Activated CD8-positive, alpha-beta memory T cell treated with anti-CD3 and anti-CD28 coated beads for 48 hours (primary cell): ENCODE measurements at regions not wholly inside any gene's neighbourhood (a gene's known extent, or its start where the extent isn't known, plus 50 kb on each side); places are given as distances from the start of the nearest gene placed in this dataset.
"Not testable (repeated sequence)": the region's sequence is repeated elsewhere in the genome, so short reads cannot be mapped to it uniquely, and the experiment has no call there.

Experiments used
- DNase-seq, 3 experiments: peaks; one replicate each; pipeline ENCODE4 v3.0.0-alpha.2; 2020; ENCODE audit warnings: low read depth in 2 of 3, low spot score in 2 of 3

- no peak for DNase-seq
Measured at GRCh38 chr10:89946106-89946505, 244.7 kb downstream of the KIF20B start.

GRCh38 chr10:89949496-89949895 is 248.1 kb downstream of the KIF20B start:
- no peak for DNase-seq

- no peak for DNase-seq
Measured at GRCh38 chr10:89952325-89952724, 250.9 kb downstream of the KIF20B start.

GRCh38 chr10:89952751-89953150 is 251.4 kb downstream of the KIF20B start:
- no peak for DNase-seq

DNA sequence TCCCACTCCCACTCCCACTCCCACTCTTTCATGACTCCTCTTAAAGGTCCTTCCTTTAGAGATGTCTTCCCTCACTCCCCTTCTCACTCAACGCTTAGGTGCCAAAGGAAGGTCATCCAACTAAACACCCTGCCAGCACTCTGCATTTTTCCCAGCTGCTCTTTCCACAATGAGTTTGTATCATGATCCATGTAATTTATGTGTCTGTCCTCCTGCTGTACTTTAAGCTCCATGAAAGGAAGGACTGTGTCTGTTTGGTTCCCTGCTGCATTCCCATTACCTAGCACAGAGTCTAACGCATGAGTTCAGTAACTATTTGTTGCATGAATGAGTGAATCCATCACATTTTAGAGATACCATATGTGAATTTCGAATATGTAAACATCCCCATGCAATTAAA is 252.7 kb downstream of the KIF20B start:
- no peak for DNase-seq

GRCh38 chr10:89954787-89955566 is 253.6 kb downstream of the KIF20B start:
- no peak for DNase-seq

GRCh38 chr10:89959433-89960110 is 258.2 kb downstream of the KIF20B start:
- no peak for DNase-seq

- DNase-seq, result no peak
Measured at GRCh38 chr10:89963451-89964102, 262.2 kb downstream of the KIF20B start.

- no peak for DNase-seq
Measured at GRCh38 chr10:89966211-89966610, 264.8 kb downstream of the KIF20B start.

DNA sequence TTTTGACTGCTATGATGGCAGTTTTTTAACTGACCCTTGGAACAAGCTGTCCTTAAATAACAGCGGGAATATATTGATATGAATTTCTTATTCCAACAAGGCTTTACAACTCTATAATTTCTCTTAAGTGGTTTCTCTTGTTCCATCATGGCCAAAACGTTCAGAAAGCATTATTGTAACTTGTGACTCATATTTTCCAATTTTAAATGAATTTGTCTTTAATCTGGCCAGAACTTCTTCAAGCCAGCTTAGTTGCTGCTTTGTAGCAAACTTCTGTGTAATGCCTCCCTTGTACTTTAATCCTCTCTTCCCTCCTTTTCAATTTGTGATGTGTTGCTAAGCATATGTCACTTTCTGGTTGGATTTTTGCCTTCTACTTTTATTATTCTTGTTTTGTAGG is 271.9 kb downstream of the KIF20B start:
- DNase-seq, result no peak

DNA sequence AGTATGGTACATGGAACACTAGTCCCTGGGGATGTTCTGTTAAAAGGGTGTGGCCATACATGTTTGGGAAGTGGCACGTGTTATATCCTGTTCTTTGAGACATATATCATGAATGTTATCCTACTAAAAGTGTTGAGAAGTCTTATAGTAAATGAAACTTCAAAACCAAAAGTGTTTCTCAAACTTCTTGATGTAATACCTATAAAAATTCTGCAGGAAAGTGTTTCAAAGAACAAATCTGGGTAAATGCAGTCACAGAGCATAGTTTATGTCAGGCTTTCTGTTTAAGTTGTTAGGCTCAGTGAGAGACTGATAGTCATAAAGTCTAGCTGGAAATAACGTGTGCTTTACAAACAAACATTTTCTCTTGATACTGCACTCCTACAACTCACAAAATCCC is 273.7 kb downstream of the KIF20B start:
- DNase-seq, result no peak

DNA sequence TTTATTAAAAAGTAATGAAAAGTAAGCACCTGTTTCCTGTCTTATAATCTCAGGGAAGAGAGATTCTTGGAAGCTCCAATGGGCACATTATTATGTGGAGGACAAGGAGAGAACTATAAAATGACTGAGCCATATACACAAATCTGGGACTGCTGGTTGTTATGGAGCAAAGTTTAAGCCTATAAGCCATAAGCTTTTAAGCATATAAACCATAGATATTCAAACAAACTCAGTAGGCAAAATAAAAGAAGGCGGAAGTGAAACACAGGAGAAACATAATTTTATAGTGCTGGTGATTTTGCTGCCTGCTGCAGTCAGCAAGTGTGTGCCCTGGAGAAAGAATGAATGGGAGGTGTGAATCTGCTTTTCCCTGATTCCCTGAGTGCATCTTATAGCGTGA is 274.4 kb downstream of the KIF20B start:
- no peak for DNase-seq

- DNase-seq, result no peak
Measured at GRCh38 chr10:89978081-89978480, 276.7 kb downstream of the KIF20B start.

DNA sequence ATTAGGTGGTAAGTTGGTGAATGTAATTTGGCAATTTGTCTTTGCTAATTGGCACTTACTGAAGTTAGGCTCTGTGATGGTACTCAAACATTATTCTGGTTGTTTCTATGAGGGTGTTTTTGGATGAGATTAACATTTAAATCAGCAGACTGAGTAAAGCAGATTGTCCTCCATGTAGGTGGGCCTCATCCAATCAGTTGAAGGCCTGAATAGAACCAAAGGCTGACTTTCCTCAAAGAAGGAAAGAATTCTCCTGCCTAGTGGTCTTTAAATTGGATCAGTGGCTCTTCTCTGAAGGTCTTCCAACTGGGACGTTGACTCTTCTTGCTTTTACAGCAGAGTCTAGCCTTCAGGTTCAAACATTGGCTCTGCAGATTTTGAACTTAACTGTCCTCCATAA is 278.3 kb downstream of the KIF20B start:
- no peak for DNase-seq

DNA sequence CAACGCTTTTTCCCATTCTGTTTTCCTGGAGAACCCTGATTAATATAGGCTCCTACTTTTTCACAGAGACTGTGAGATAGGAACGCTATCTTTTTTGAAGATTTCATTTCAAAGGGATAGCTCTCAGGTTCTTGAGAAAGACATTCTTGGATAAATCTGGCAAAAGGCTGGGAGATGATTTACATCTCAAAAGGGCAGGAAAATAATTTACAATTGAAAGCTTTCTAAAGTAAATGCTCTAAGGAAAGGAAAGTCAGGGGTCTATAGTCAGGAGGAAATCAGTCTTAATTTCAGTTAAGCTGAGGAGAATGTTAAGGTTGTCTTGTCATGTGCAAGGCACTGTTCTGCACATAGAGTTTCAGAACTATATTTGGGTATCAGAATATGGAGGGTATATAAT is 278.8 kb downstream of the KIF20B start:
- DNase-seq, result no peak

DNA sequence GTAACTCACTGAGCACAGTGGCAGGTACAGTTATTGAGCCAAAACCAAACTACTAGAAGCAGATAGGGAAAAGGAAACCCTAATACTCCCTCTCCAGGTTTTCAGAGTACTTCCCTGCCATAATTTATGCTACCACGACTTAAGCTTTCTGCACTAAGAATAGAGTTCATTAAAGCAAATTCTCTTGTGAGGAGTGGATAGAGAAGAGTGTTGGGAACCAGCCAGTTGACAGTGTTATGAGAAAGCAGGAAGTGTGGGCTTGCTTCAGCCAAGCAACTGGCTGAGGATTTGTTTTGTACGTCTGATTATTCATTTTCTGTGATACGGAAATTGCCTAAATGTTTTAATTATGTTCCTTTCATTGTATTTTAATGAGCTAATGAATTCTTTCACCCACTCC is 280.5 kb downstream of the KIF20B start:
- DNase-seq, result no peak

DNA sequence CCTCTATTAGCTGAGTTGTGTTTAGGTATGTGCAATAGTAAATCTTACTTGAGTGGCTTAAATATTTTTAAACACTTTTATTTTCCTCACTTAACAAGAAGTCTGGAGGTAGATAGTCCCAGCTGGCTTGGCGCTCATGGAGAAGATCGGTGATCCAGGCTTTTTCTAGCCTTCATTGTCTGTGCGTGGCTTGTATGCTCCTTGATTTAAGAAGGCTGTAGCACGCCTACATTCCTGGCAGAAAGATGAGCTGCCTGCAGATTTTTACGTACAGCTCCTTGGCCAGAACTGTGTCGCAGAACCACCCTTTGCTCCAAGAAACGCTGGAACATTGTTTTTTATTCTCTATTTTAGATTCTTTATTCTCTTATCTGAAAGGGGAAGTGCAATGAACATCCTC is 284.1 kb downstream of the KIF20B start:
- DNase-seq, result no peak

DNA sequence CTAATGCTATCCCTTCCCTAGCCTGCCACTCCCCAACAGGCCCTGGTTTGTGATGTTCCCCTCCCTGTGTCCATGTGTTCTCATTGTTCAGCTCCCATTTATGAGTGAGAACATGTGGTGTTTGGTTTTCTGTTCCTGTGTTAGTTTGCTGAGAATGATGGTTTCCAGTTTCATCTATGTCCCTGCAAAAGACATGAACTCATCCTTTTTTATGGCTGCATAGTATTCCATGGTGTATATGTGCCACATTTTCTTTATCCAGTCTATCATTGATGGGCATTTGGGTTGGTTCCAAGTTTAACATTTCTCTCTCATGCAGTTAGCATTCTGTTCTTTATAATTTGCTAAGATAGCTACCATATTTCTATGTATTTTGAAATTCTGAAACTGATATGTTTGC is 287.0 kb downstream of the KIF20B start:
- not testable (repeated sequence) for DNase-seq

DNA sequence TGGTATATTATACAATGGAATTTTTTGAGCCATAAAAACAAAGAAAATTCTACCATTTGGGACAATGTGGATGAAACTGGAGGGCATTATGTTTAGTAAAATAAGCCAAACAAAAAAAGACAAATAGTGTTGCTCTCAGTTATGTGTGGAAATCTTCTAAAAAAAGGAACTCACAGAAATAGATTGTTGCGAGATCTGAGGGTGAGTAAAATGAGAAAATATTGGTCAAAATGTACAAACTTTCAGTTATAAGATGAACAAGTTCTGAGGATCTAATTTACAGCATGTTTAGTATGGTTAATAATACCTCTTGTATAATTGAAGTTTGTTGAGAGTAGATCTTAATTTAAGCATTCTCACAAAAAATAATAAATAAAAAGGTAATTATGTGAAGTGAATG is 291.2 kb downstream of the KIF20B start:
- no peak for DNase-seq

- DNase-seq, result no peak
Measured at GRCh38 chr10:90007226-90007625, 305.8 kb downstream of the KIF20B start.

GRCh38 chr10:90011281-90011680 is 309.9 kb downstream of the KIF20B start:
- not testable (repeated sequence) for DNase-seq

DNA sequence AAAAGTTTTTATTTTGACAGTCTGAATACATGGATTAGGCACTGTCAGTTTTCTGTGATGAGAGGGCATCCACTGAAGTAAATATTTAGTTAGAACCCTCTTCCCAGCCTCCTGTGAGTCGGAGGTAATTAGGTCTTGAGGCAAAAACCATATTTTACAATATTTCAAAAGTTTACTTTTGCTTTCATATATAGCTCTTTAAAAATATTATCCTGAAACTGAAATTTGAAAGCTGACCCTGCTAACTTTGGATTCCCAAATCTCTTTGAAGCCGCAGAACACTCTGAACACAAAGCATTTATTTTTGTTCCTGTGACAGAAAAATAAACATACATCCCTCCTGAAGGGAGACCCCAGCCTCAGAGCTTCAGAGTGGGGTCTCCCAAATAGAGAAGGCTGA is 317.4 kb downstream of the KIF20B start:
- no peak for DNase-seq
